Body of pancreas (tissue), 4 donors: ENCODE measurements at regions not wholly inside any gene's neighbourhood (a gene's known extent, or its start where the extent isn't known, plus 50 kb on each side); places are given as distances from the start of the nearest gene placed in this dataset.

ENCODE experiments used
- ATAC-seq: fragments of 150-250 bp; one replicate; pipeline ENCODE4 v1.9.1; 2016
- DNase-seq, 4 donors: peaks; one replicate each; pipeline ENCODE4 v3.0.0-alpha.2; 2019
- H3K27ac ChIP-seq, 4 donors: fragments of 200-600 bp; sonication (generic); 1 replicate in 3 of 4; 2 replicates in 1 of 4; pipeline versions ENCODE4 v1.5.1 to v1.6.1; 2016 to 2019; ENCODE audit warnings: mild to moderate bottlenecking in 1 of 4, mixed read lengths in 1 of 4, moderate library complexity in 1 of 4
- H3K27me3 ChIP-seq, 2 donors: fragments of 200-600 bp; sonication (generic); one replicate each; pipeline ENCODE4 v1.6.0; 2016; ENCODE audit warnings: mild to moderate bottlenecking in 1 of 2
- H3K36me3 ChIP-seq, 2 donors: fragments of 200-600 bp; sonication (generic); replicated peaks in 1 of 2; 2 replicates each; pipeline ENCODE4 v1.5.1; 2016; ENCODE audit warnings: low read depth in 2 of 2; ENCODE audit not compliant: insufficient read depth in 1 of 2
- H3K4me1 ChIP-seq: fragments of 200-600 bp; sonication (generic); one replicate; pipeline ENCODE4 v1.6.0; 2016
- H3K4me3 ChIP-seq, 2 donors: fragments of 200-600 bp; sonication (generic); 1 replicate in 1 of 2; 2 replicates in 1 of 2; pipeline ENCODE4 v1.5.1; 2016 to 2019
- H3K9me3 ChIP-seq, 3 donors: fragments of 200-600 bp; sonication (generic); 1 replicate in 2 of 3; 2 replicates in 1 of 3; pipeline ENCODE4 v1.5.1; 2016
- POLR2A ChIP-seq, 3 donors: fragments of 450-650 bp; IDR thresholded peaks; one replicate each; pipeline ENCODE4 v1.6.1; 2016; ENCODE audit warnings: antibody characterized with exemption in 3 of 3, mild to moderate bottlenecking in 2 of 3
- WGBS, 2 donors: methylation state at CpG; one replicate each; pipeline ENCODE4 v1.1.5; 2017; 5-methylcytosine and 5-hydroxymethylcytosine counted together
- intact Hi-C: fragments of 100-400 bp; cut with DNase I; formaldehyde crosslinking; loops from one replicate; pipeline ENCODE4 v1.15.1; 2023
- TF ChIP-seq, protein P1 (sequence below), 7 experiments: fragments of 450-650 bp in 4 of 7; fragments of 200-600 bp in 3 of 7; sonication (generic) in 3 of 7; IDR thresholded peaks; one replicate each; pipeline ENCODE4 v1.5.1; 2016 to 2019; ENCODE audit warnings: antibody characterized with exemption in 7 of 7

- no peak overlapping the region for H3K4me3 ChIP-seq
- 47 to 67% methylated on average over 13 of the region's 13 CpGs for WGBS, 2 donors
- H3K36me3 ChIP-seq: no peaks in the 10 kb centered on the region
- intact Hi-C loops: no loop called here
- H3K27ac ChIP-seq: no peak overlapping the region
- ATAC-seq (no peak), DNase-seq (no peak)
- TF ChIP-seq, protein P1, sequence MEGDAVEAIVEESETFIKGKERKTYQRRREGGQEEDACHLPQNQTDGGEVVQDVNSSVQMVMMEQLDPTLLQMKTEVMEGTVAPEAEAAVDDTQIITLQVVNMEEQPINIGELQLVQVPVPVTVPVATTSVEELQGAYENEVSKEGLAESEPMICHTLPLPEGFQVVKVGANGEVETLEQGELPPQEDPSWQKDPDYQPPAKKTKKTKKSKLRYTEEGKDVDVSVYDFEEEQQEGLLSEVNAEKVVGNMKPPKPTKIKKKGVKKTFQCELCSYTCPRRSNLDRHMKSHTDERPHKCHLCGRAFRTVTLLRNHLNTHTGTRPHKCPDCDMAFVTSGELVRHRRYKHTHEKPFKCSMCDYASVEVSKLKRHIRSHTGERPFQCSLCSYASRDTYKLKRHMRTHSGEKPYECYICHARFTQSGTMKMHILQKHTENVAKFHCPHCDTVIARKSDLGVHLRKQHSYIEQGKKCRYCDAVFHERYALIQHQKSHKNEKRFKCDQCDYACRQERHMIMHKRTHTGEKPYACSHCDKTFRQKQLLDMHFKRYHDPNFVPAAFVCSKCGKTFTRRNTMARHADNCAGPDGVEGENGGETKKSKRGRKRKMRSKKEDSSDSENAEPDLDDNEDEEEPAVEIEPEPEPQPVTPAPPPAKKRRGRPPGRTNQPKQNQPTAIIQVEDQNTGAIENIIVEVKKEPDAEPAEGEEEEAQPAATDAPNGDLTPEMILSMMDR (IDR thresholded peaks at IDR 0.05): no peak
- no peak for TF ChIP-seq POLR2A (IDR thresholded peaks at IDR 0.05)
- no peaks in the 10 kb centered on the region for H3K27me3 ChIP-seq
- no peaks in the 10 kb centered on the region for H3K9me3 ChIP-seq
- no peaks in the 10 kb centered on the region for H3K4me1 ChIP-seq
Observed at GRCh38 chr2:16037808-16038457, 97.6 kb downstream of the MYCN start.

DNA sequence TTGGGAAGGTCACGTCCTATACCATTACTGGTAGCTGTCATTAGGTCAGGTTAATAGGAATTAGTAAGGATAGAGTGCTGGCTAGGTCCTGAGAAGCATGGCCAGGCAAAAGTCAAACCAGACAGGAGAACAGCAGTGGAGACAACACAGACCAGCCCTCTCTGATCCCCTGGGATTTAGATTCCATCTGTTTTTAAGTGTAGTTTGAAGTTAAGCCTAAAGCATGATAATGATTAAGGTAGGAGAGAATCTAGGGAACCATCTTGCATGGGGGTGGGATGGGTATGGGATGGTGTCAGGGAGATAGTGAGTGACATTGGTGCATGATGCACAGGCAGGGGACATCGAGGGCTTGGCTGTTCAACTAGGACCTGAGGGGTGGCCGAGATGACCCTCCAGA is 96.6 kb downstream of the MYCN start:
- ATAC-seq: no peak
- DNase-seq: no peak
- Histone ChIP-seq H3K27me3 (no peaks in the 10 kb centered on the region), H3K36me3 (no peaks in the 10 kb centered on the region), H3K9me3 (no peaks in the 10 kb centered on the region), H3K27ac (no peak overlapping the region), H3K4me3 (no peak overlapping the region), H3K4me1 (no peaks in the 10 kb centered on the region)
- TF ChIP-seq, protein P1 (IDR thresholded peaks at IDR 0.05): no peak
- no peak for TF ChIP-seq POLR2A (IDR thresholded peaks at IDR 0.05)
- intact Hi-C loops: no loop called here
- 61 to 68% methylated on average over 3 of the region's 3 CpGs for WGBS, 2 donors

DNA sequence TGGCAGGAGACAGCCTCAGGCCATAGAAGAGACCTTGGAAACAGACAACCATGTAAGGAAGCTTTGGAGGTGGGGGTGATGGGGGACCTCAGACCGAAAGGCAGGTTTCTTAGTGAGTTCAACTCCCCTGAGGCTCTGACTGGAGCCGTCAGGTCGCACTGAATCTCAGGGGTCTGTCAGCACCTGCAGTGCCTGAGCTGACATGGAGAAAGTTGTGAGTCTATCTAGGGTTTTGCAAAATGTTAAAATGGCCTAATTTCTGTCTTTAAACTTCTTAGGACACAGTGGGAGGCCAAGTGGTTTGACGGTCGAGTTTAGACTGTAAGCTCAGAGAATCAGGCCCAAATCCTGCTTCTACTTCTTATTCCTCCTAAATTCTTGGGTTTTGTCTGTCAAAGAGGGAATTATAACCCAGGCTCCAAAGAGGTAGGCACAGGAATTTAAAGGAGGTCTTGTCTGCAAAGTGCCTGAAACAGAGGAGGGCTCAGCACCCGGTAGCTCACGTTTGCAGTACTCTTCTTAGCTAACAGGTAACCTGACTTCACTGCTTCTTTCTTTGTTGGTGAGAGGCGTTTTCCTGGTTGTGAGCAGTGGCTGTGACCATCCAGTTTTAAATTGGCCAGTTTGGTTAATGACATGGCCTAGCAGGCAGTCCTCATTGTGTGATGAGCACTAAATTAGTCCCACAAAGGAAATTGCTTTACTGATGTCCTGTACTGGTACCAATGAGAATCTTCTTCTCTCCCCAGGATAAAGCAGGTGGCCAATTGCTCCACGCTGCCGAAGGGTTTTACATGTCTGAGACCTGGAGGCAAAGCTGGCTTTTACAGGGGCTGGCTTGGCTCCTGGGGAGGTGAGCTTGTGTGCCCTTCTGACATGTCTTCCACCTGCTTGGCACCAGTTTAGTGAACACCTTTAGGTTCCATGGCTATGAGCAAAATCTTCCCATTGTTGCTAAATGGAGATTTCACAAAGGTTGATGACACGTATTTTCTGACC is 95.7 kb downstream of the MYCN start:
- no peaks in the 10 kb centered on the region for H3K27me3 ChIP-seq
- no peak overlapping the region for H3K4me3 ChIP-seq
- no peaks in the 10 kb centered on the region for H3K36me3 ChIP-seq
- WGBS, 2 donors: 80 to 81% methylated on average over 8 to 11 of the region's 11 CpGs
- intact Hi-C loops: no loop called here
- H3K9me3 ChIP-seq: no peaks in the 10 kb centered on the region
- H3K4me1 ChIP-seq: no peaks in the 10 kb centered on the region
- H3K27ac ChIP-seq: no peak overlapping the region
- DNase-seq (no peak), ATAC-seq (no peak)
- no peak for TF ChIP-seq POLR2A (IDR thresholded peaks at IDR 0.05)
- TF ChIP-seq, protein P1 (IDR thresholded peaks at IDR 0.05): no peak

GRCh38 chr2:16034975-16035746 is 94.8 kb downstream of the MYCN start:
- TF ChIP-seq, protein P1 (IDR thresholded peaks at IDR 0.05): no peak
- TF ChIP-seq POLR2A (IDR thresholded peaks at IDR 0.05): no peak
- Histone ChIP-seq H3K4me1 (no peaks in the 10 kb centered on the region), H3K36me3 (no peaks in the 10 kb centered on the region), H3K27me3 (no peaks in the 10 kb centered on the region), H3K27ac (no peak overlapping the region), H3K9me3 (no peaks in the 10 kb centered on the region), H3K4me3 (no peak overlapping the region)
- DNase-seq: no peak
- intact Hi-C loops: no loop called here
- 75 to 82% methylated on average over 10 of the region's 10 CpGs for WGBS, 2 donors
- ATAC-seq: no peak
